ENCODE measurements at regions not wholly inside any gene's neighbourhood (a gene's known extent, or its start where the extent isn't known, plus 50 kb on each side); places are given as distances from the start of the nearest gene placed in this dataset.
"Not testable (repeated sequence)": the region's sequence is repeated elsewhere in the genome, so short reads cannot be mapped to it uniquely, and the experiment has no call there.

- H3K27me3 ChIP-seq = no peaks in the 10 kb centered on the region
- H3K36me3 ChIP-seq = no peaks in the 10 kb centered on the region
- no peak overlapping the region for H3K4me3 ChIP-seq
- DNase-seq = no peak
- TF ChIP-seq, protein P1, sequence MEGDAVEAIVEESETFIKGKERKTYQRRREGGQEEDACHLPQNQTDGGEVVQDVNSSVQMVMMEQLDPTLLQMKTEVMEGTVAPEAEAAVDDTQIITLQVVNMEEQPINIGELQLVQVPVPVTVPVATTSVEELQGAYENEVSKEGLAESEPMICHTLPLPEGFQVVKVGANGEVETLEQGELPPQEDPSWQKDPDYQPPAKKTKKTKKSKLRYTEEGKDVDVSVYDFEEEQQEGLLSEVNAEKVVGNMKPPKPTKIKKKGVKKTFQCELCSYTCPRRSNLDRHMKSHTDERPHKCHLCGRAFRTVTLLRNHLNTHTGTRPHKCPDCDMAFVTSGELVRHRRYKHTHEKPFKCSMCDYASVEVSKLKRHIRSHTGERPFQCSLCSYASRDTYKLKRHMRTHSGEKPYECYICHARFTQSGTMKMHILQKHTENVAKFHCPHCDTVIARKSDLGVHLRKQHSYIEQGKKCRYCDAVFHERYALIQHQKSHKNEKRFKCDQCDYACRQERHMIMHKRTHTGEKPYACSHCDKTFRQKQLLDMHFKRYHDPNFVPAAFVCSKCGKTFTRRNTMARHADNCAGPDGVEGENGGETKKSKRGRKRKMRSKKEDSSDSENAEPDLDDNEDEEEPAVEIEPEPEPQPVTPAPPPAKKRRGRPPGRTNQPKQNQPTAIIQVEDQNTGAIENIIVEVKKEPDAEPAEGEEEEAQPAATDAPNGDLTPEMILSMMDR (IDR thresholded peaks at IDR 0.05) = no peak
- TF ChIP-seq POLR2A (IDR thresholded peaks at IDR 0.05) = no peak
- no peaks in the 10 kb centered on the region for H3K9me3 ChIP-seq
- no peaks in the 10 kb centered on the region for H3K4me1 ChIP-seq
- intact Hi-C loops (cut with DNase I; ENCODE audit: low total_unique reads) = no loop called here
- no peak overlapping the region for H3K27ac ChIP-seq
Observed at GRCh38 chr7:55261386-55261770, 103.8 kb upstream of the LANCL2 start.

- H3K4me1 ChIP-seq; DNase-seq; H3K27me3 ChIP-seq; H3K36me3 ChIP-seq; H3K27ac ChIP-seq; H3K9me3 ChIP-seq; intact Hi-C loops (cut with DNase I; ENCODE audit: low total_unique reads); H3K4me3 ChIP-seq: not testable (repeated sequence)
Observed at GRCh38 chr7:55265328-55265727, 99.8 kb upstream of the LANCL2 start.

- Histone ChIP-seq H3K4me3 (no peak overlapping the region), H3K9me3 (no peaks in the 10 kb centered on the region), H3K36me3 (no peaks in the 10 kb centered on the region), H3K27ac (no peak overlapping the region), H3K4me1 (no peaks in the 10 kb centered on the region), H3K27me3 (no peaks in the 10 kb centered on the region)
- intact Hi-C loops (cut with DNase I; ENCODE audit: low total_unique reads) = no loop called here
- TF ChIP-seq POLR2A (IDR thresholded peaks at IDR 0.05) = no peak
- TF ChIP-seq, protein P1 (IDR thresholded peaks at IDR 0.05) = no peak
- DNase-seq = no peak
Observed at GRCh38 chr7:55265836-55266642, 99.1 kb upstream of the LANCL2 start.

- TF ChIP-seq, protein P1 (IDR thresholded peaks at IDR 0.05) = no peak
- no peak for TF ChIP-seq POLR2A (IDR thresholded peaks at IDR 0.05)
- Histone ChIP-seq H3K9me3 (no peaks in the 10 kb centered on the region), H3K4me3 (no peak overlapping the region), H3K27ac (no peak overlapping the region), H3K27me3 (no peaks in the 10 kb centered on the region), H3K4me1 (no peaks in the 10 kb centered on the region), H3K36me3 (no peaks in the 10 kb centered on the region)
- intact Hi-C loops (cut with DNase I; ENCODE audit: low total_unique reads) = no loop called here
- DNase-seq = no peak
Observed at GRCh38 chr7:55271069-55271626, 94.0 kb upstream of the LANCL2 start.

GRCh38 chr7:55271661-55272060 is 93.5 kb upstream of the LANCL2 start:
- no peaks in the 10 kb centered on the region for H3K9me3 ChIP-seq
- H3K27me3 ChIP-seq = no peaks in the 10 kb centered on the region
- no peak for TF ChIP-seq POLR2A (IDR thresholded peaks at IDR 0.05)
- TF ChIP-seq, protein P1 (IDR thresholded peaks at IDR 0.05) = no peak
- no peaks in the 10 kb centered on the region for H3K36me3 ChIP-seq
- no peak overlapping the region for H3K27ac ChIP-seq
- H3K4me3 ChIP-seq = no peak overlapping the region
- no peaks in the 10 kb centered on the region for H3K4me1 ChIP-seq
- intact Hi-C loops (cut with DNase I; ENCODE audit: low total_unique reads) = no loop called here
- no peak for DNase-seq
